ENCODE measurements at regions not wholly inside any gene's neighbourhood (a gene's known extent, or its start where the extent isn't known, plus 50 kb on each side); places are given as distances from the start of the nearest gene placed in this dataset.

GRCh38 chr10:131676800-131677421, 223.9 kb upstream of the PPP2R2D start:
- DNase-seq, result no peak

GRCh38 chr10:131677671-131678070, 223.1 kb upstream of the PPP2R2D start:
- no peak for DNase-seq

GRCh38 chr10:131678171-131678570, 222.6 kb upstream of the PPP2R2D start:
- no peak for DNase-seq

- DNase-seq, result no peak
Observed at GRCh38 chr10:131678613-131679012, 222.2 kb upstream of the PPP2R2D start.

GRCh38 chr10:131679926-131680325, 220.9 kb upstream of the PPP2R2D start:
- DNase-seq, result no peak

- DNase-seq, result no peak
Observed at GRCh38 chr10:131681122-131681521, 219.7 kb upstream of the PPP2R2D start.

GRCh38 chr10:131681656-131682055, 219.2 kb upstream of the PPP2R2D start:
- DNase-seq, result no peak

GRCh38 chr10:131682271-131682962, 218.4 kb upstream of the PPP2R2D start:
- no peak for DNase-seq

- no peak for DNase-seq
Observed at GRCh38 chr10:131683281-131683861, 217.4 kb upstream of the PPP2R2D start.

- no peak for DNase-seq
Observed at GRCh38 chr10:131683941-131684340, 216.9 kb upstream of the PPP2R2D start.

- no peak for DNase-seq
Observed at GRCh38 chr10:131685007-131685406, 215.8 kb upstream of the PPP2R2D start.

GRCh38 chr10:131685576-131685975, 215.2 kb upstream of the PPP2R2D start:
- no peak for DNase-seq

GRCh38 chr10:131686781-131687420, 213.9 kb upstream of the PPP2R2D start:
- no peak for DNase-seq

- DNase-seq, result no peak
Observed at GRCh38 chr10:131688304-131688703, 212.5 kb upstream of the PPP2R2D start.

- no peak for DNase-seq
Observed at GRCh38 chr10:131689016-131689415, 211.8 kb upstream of the PPP2R2D start.

- DNase-seq, result no peak
Observed at GRCh38 chr10:131689486-131689885, 211.3 kb upstream of the PPP2R2D start.

- no peak for DNase-seq
Observed at GRCh38 chr10:131689954-131690757, 210.7 kb upstream of the PPP2R2D start.

- no peak for DNase-seq
Observed at GRCh38 chr10:131690805-131691239, 210.0 kb upstream of the PPP2R2D start.

GRCh38 chr10:131691481-131692090, 209.2 kb upstream of the PPP2R2D start:
- no peak for DNase-seq

GRCh38 chr10:131692176-131692575, 208.6 kb upstream of the PPP2R2D start:
- DNase-seq, result no peak

GRCh38 chr10:131692686-131693334, 208.0 kb upstream of the PPP2R2D start:
- DNase-seq, result no peak

GRCh38 chr10:131693766-131694165, 207.0 kb upstream of the PPP2R2D start:
- no peak for DNase-seq

Measured in AML-193 (cell line).